Esophagus squamous epithelium (tissue), 5 donors: ENCODE measurements at regions not wholly inside any gene's neighbourhood (a gene's known extent, or its start where the extent isn't known, plus 50 kb on each side); places are given as distances from the start of the nearest gene placed in this dataset.

Experiments
- DNase-seq: peaks from one replicate; lab custom pipeline; 2025; lab: John Stamatoyannopoulos, UW
- H3K27ac ChIP-seq, 4 donors: fragments of 200-600 bp; sonication (generic); one replicate each; pipeline ENCODE4 v1.5.1; 2016 to 2019; ENCODE audit warnings: mild to moderate bottlenecking in 1 of 4
- H3K27me3 ChIP-seq, 4 donors: fragments of 200-600 bp; sonication (generic); 1 replicate in 3 of 4; 2 replicates in 1 of 4; pipeline versions ENCODE4 v1.5.1 to v1.6.0; 2017 to 2021; ENCODE audit warnings: antibody characterized with exemption in 1 of 4
- H3K36me3 ChIP-seq, 3 donors: fragments of 200-600 bp; sonication (generic); one replicate each; pipeline ENCODE4 v1.5.1; 2016 to 2019
- H3K4me1 ChIP-seq, 3 donors: fragments of 200-600 bp; sonication (generic); one replicate each; pipeline ENCODE4 v1.5.1; 2017 to 2019
- H3K4me3 ChIP-seq, 4 donors: fragments of 200-600 bp; sonication (generic); 1 replicate in 3 of 4; 2 replicates in 1 of 4; pipeline ENCODE4 v1.5.1; 2016 to 2019; ENCODE audit warnings: mild to moderate bottlenecking in 2 of 4, moderate library complexity in 1 of 4
- H3K9me3 ChIP-seq, 3 donors: fragments of 200-600 bp; sonication (generic); one replicate each; pipeline ENCODE4 v1.5.1; 2016 to 2019
- POLR2A ChIP-seq, 4 donors: fragments of 450-650 bp; IDR thresholded peaks; one replicate each; pipeline ENCODE4 v1.6.1; 2017; ENCODE audit warnings: antibody characterized with exemption in 4 of 4, mild to moderate bottlenecking in 4 of 4, moderate library complexity in 3 of 4
- WGBS, 2 donors: methylation state at CpG; one replicate each; pipeline ENCODE4 v1.1.5; 2018; 5-methylcytosine and 5-hydroxymethylcytosine counted together
- intact Hi-C: fragments of 100-400 bp; cut with DNase I; formaldehyde crosslinking; loops from one replicate; pipeline ENCODE4 v1.15.0; 2022
- TF ChIP-seq, protein P1 (sequence below), 6 experiments: fragments of 450-650 bp in 4 of 6; fragments of 200-600 bp in 2 of 6; sonication (generic) in 2 of 6; IDR thresholded peaks; one replicate each; pipeline ENCODE4 v1.5.1; 2016 to 2019; ENCODE audit warnings: antibody characterized with exemption in 6 of 6, mild to moderate bottlenecking in 4 of 6, moderate library complexity in 4 of 6
- donor health status: DM: yes; HTN: yes; CAD: no.

DNA sequence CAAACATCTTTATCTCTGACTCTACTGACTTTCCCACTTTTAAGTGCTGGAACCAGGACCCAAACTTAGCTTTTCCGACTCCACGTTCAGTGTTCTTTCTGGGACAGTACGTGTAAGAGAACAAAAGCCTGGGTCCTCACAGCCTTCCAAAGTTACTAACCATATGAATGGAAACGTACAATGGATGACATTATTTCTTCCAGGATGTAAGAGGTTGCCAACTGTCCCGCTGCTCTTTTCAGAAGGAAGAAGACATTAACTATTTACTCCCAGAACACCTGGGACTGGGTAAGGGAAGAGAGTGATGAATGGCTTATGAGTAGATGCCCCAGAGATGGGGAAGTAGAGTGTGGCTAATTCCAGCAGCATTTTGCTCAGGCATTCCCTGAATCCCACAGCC, 114.7 kb downstream of the TRAPPC11 start:
- Histone ChIP-seq H3K36me3 (no peaks in the 10 kb centered on the region), H3K27me3 (no peaks in the 10 kb centered on the region), H3K27ac (no peak overlapping the region), H3K9me3 (no peaks in the 10 kb centered on the region), H3K4me1 (peaks cover 0 to 9% (median 3%) of the 10 kb centered on the region in 3 donors), H3K4me3 (no peak overlapping the region)
- no peak for DNase-seq
- WGBS, 2 donors: 41 to 51% methylated on average over 4 to 5 of the region's 5 CpGs
- TF ChIP-seq, protein P1, sequence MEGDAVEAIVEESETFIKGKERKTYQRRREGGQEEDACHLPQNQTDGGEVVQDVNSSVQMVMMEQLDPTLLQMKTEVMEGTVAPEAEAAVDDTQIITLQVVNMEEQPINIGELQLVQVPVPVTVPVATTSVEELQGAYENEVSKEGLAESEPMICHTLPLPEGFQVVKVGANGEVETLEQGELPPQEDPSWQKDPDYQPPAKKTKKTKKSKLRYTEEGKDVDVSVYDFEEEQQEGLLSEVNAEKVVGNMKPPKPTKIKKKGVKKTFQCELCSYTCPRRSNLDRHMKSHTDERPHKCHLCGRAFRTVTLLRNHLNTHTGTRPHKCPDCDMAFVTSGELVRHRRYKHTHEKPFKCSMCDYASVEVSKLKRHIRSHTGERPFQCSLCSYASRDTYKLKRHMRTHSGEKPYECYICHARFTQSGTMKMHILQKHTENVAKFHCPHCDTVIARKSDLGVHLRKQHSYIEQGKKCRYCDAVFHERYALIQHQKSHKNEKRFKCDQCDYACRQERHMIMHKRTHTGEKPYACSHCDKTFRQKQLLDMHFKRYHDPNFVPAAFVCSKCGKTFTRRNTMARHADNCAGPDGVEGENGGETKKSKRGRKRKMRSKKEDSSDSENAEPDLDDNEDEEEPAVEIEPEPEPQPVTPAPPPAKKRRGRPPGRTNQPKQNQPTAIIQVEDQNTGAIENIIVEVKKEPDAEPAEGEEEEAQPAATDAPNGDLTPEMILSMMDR (IDR thresholded peaks at IDR 0.05): no peak
- TF ChIP-seq POLR2A (IDR thresholded peaks at IDR 0.05): no peak
- intact Hi-C loops: no loop called here

DNA sequence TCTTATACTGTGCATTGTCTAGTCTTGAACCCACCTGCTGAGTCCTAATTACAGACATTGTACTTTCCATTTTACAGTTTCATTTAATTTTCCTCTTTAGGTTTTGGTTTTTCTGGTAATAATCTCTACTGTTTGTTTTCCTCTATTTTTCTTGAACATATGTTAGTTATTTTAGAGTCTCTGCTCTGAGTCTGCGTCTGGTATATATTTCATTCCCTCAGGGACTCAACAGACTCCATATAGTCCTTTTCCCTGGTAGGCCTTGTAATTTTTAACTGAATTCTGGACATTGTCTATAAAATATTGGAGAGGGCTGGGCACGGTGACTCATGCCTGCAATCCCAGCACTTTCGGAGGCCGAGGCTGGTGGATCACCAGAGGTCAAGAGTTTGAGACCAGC, 121.8 kb upstream of the STOX2 start:
- H3K4me3 ChIP-seq: no peak overlapping the region

DNA sequence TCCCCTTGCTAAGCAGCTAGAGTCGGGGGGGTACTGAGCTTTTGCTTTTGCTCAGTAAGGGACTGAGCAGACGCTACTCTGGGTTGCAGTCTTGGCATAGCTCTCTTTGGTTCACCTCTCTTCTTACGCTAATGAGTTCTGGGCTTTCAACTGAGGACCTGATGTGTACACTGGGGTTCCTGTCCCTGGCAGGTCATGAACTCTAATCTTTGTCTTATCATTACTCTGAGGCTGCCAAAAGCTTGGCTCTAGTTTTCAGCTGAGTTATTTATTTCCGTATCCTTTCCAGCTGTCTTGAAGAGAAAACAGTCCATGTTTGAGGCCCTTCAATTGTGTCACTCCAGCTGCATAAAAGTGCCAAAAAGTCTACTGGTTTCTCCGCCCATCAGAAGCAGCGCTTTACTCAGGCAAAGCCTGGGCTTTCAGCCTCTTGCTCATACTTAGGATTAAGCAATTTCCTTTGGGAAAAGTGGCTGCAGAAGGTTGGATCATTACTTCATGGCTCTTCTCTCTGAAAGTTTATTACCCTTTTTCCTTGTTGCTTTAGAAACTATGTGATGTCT, 121.0 kb upstream of the STOX2 start:
- intact Hi-C loops: no loop called here
- Histone ChIP-seq H3K9me3 (no peaks in the 10 kb centered on the region), H3K27ac (peak overlapping the region in 2 of 4 donors; percentile 39 to 51), H3K4me1 (peaks cover 0 to 10% (median 0%) of the 10 kb centered on the region in 3 donors), H3K27me3 (no peaks in the 10 kb centered on the region), H3K36me3 (no peaks in the 10 kb centered on the region), H3K4me3 (no peak overlapping the region)
- TF ChIP-seq, protein P1 (IDR thresholded peaks at IDR 0.05): no peak
- TF ChIP-seq POLR2A (IDR thresholded peaks at IDR 0.05): no peak
- 29 to 62% methylated on average over 6 of the region's 6 CpGs for WGBS, 2 donors
- no peak for DNase-seq

More for the DNA sequence above, 121.8 kb upstream of the STOX2 start:
- Histone ChIP-seq H3K4me1 (peaks cover 0 to 10% (median 0%) of the 10 kb centered on the region in 3 donors), H3K27ac (no peak overlapping the region), H3K27me3 (no peaks in the 10 kb centered on the region), H3K36me3 (no peaks in the 10 kb centered on the region), H3K9me3 (no peaks in the 10 kb centered on the region)
- 92% methylated on average over 2 to 4 of the region's 4 CpGs for WGBS, 2 donors
- no peak for DNase-seq
- intact Hi-C loops: no loop called here
- no peak for TF ChIP-seq POLR2A (IDR thresholded peaks at IDR 0.05)
- TF ChIP-seq, protein P1 (IDR thresholded peaks at IDR 0.05): no peak

DNA sequence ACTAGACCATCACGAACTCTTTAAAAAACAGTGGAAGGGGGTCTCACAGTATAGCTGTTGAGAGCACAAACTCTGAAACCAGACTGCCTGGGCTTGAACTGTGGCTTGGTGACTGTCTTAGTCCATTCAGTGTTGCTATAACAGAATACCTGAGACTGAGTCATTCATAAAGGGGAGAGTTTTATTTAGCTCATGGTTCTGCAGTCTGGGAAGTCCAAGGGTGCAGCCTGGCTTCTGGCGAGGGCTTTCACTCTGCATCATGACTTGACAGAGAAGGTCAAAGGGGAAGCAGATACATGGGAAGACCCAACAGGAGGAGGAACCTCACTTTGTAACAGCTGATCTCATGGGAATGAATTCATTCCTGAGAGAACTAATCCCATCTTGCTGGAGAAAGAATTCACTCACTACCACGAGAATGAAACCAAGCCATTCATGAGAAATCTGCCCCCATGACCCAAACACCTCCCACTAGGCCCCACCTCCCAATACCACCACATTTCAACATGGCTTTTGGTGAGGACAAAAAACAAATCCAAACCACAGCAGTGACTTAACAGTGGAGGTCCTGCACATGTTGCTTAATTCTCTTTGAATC, 116.7 kb upstream of the STOX2 start:
- DNase-seq: no peak
- Histone ChIP-seq H3K27ac (no peak overlapping the region), H3K4me3 (no peak overlapping the region), H3K36me3 (no peaks in the 10 kb centered on the region), H3K27me3 (no peaks in the 10 kb centered on the region), H3K4me1 (peaks cover 0 to 10% (median 0%) of the 10 kb centered on the region in 3 donors), H3K9me3 (peaks cover 0 to 9% (median 0%) of the 10 kb centered on the region in 3 donors)
- TF ChIP-seq POLR2A (IDR thresholded peaks at IDR 0.05): no peak
- TF ChIP-seq, protein P1 (IDR thresholded peaks at IDR 0.05): no peak
- intact Hi-C loops: no loop called here
- 61 to 62% methylated on average over 3 of the region's 3 CpGs for WGBS, 2 donors

DNA sequence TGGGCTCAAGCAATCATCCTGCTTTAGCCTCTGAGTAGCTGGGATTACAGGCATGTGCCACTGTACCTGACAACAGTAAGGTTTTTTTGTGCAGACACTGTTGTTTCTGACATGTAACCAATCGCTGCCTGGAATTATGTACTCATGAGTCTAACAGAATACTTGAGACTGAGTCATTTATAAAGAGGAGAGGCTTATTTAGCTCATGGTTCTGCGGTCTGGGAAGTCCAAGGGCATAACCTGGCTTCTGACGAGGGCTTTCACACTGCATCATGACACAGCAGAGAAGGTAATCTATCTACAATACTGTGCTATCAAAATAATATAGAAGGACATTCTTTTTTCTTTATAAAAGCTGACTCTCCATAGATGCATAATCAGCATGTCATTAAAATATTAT, 115.5 kb upstream of the STOX2 start:
- no peak for TF ChIP-seq POLR2A (IDR thresholded peaks at IDR 0.05)
- TF ChIP-seq, protein P1 (IDR thresholded peaks at IDR 0.05): no peak
- 65 to 70% methylated on average over 3 of the region's 3 CpGs for WGBS, 2 donors

More for the DNA sequence above, 115.5 kb upstream of the STOX2 start:
- Histone ChIP-seq H3K27me3 (no peaks in the 10 kb centered on the region), H3K9me3 (peaks cover 0 to 17% (median 0%) of the 10 kb centered on the region in 3 donors), H3K4me1 (no peaks in the 10 kb centered on the region), H3K4me3 (no peak overlapping the region), H3K36me3 (no peaks in the 10 kb centered on the region), H3K27ac (no peak overlapping the region)
- DNase-seq: no peak
- intact Hi-C loops: no loop called here
